H1 (cell line): ENCODE measurements at regions not wholly inside any gene's neighbourhood (a gene's known extent, or its start where the extent isn't known, plus 50 kb on each side); places are given as distances from the start of the nearest gene placed in this dataset.

Source experiments
- CTCF ChIA-PET: fragments of 300-600 bp; sonication (Branson Sonifier 250); formaldehyde crosslinking; loops from one replicate; lab custom pipeline; 2021; ENCODE audit not compliant: partially characterized antibody; lab: Charles Lee
- POLR2A ChIA-PET: fragments of 300-600 bp; sonication (Branson Sonifier 250); formaldehyde crosslinking; loops from one replicate; lab custom pipeline; 2021; ENCODE audit warnings: inconsistent platforms; ENCODE audit not compliant: partially characterized antibody; lab: Charles Lee
- DNase-seq, 2 experiments: peaks; one replicate each; pipeline versions ENCODE4 v3.0.0 to v3.0.0-alpha.2; 2010 to 2022; ENCODE audit warnings: low spot score in 2 of 2, low read depth in 1 of 2, mixed read lengths in 1 of 2
- FAIRE-seq: peaks from 2 replicates; lab custom pipeline; 2011; peaks lifted over from hg19 to GRCh38; lab: Jason Lieb, UNC
- H2AFZ ChIP-seq: 2 replicates; pipeline ENCODE4 v1.8.1; 2012; ENCODE audit warnings: low read length, inconsistent platforms
- H2AK5ac ChIP-seq: 2 replicates; pipeline ENCODE4 v1.6.1; 2013; ENCODE audit warnings: low read depth, low read length
- H2BK120ac ChIP-seq: replicated peaks from 2 replicates; pipeline ENCODE3; 2013; ENCODE audit warnings: low read depth, low read length, inconsistent platforms
- H2BK12ac ChIP-seq: 2 replicates; pipeline ENCODE4 v1.6.1; 2013; ENCODE audit warnings: low read depth, low read length
- H2BK15ac ChIP-seq: 2 replicates; pipeline ENCODE4 v1.6.1; 2013; ENCODE audit warnings: low read length
- H2BK20ac ChIP-seq: 2 replicates; pipeline ENCODE4 v1.6.1; 2013; ENCODE audit warnings: low read length
- H2BK5ac ChIP-seq: 2 replicates; pipeline ENCODE4 v1.6.1; 2013; ENCODE audit warnings: low read depth, low read length
- H3K14ac ChIP-seq: 2 replicates; pipeline ENCODE4 v1.6.1; 2013; ENCODE audit warnings: inconsistent platforms; ENCODE audit not compliant: insufficient read length
- H3K18ac ChIP-seq: 2 replicates; pipeline ENCODE4 v1.6.1; 2013; ENCODE audit warnings: low read length; ENCODE audit errors: extremely low read depth
- H3K23ac ChIP-seq: 2 replicates; pipeline ENCODE4 v1.6.1; 2013; ENCODE audit warnings: inconsistent platforms; ENCODE audit not compliant: insufficient read length
- H3K23me2 ChIP-seq: 2 replicates; pipeline ENCODE4 v1.6.1; 2013; ENCODE audit warnings: low read depth, low read length
- H3K27ac ChIP-seq: 2 replicates; pipeline ENCODE4 v1.6.1; 2011; ENCODE audit warnings: low read depth, low read length, inconsistent platforms
- H3K27me3 ChIP-seq, 4 experiments: replicated peaks in 1 of 4; 1 replicate in 1 of 4; 2 replicates in 3 of 4; pipeline versions ENCODE4 v1.6.1 to v1.8.1; 2011 to 2013; ENCODE audit warnings: low read length in 3 of 4, mild to moderate bottlenecking in 3 of 4, inconsistent platforms in 2 of 4, mixed read lengths in 2 of 4, moderate library complexity in 1 of 4; ENCODE audit not compliant: control insufficient read depth in 3 of 4, insufficient read depth in 3 of 4; ENCODE audit errors: extremely low read depth in 1 of 4
- H3K36me3 ChIP-seq, 4 experiments: 2 replicates each; pipeline versions ENCODE4 v1.6.1 to v1.8.1; 2011 to 2013; ENCODE audit warnings: mild to moderate bottlenecking in 4 of 4, low read length in 3 of 4, moderate library complexity in 2 of 4, control low read depth in 1 of 4, inconsistent platforms in 1 of 4; ENCODE audit not compliant: insufficient read depth in 4 of 4, control insufficient read depth in 2 of 4
- H3K4ac ChIP-seq: replicated peaks from 2 replicates; pipeline ENCODE3; 2013; ENCODE audit warnings: low read length, low read depth, mixed read lengths, inconsistent platforms; ENCODE audit not compliant: insufficient read length
- H3K4me1 ChIP-seq, 4 experiments: replicated peaks in 1 of 4; 1 replicate in 1 of 4; 2 replicates in 3 of 4; pipeline versions ENCODE4 v1.6.1 to v1.8.1; 2011 to 2013; ENCODE audit warnings: low read length in 3 of 4, inconsistent platforms in 2 of 4, mixed read lengths in 1 of 4; ENCODE audit not compliant: insufficient read depth in 4 of 4, control insufficient read depth in 3 of 4
- H3K4me2 ChIP-seq, 2 experiments: 2 replicates each; pipeline versions ENCODE4 v1.6.1 to v1.8.1; 2011 to 2013; ENCODE audit warnings: low read depth in 2 of 2, low read length in 2 of 2, control low read depth in 1 of 2, inconsistent platforms in 1 of 2, mild to moderate bottlenecking in 1 of 2; ENCODE audit not compliant: insufficient read depth in 1 of 2
- H3K4me3 ChIP-seq, 4 experiments: fragments of 200-600, 300-600 bp in 1 of 4; sonication (generic), shearing (Covaris generic), sonication (Bioruptor Twin) in 1 of 4; 2 replicates each; pipeline versions ENCODE4 v1.5.1 to v1.8.1; 2011 to 2016; ENCODE audit warnings: low read length in 4 of 4, low read depth in 3 of 4, control low read depth in 2 of 4, inconsistent platforms in 2 of 4, mild to moderate bottlenecking in 2 of 4, mixed read lengths in 1 of 4, moderate library complexity in 1 of 4; ENCODE audit not compliant: insufficient read depth in 2 of 4; ENCODE audit errors: extremely low read depth in 1 of 4
- H3K56ac ChIP-seq: replicated peaks from 2 replicates; pipeline ENCODE3; 2013; ENCODE audit warnings: low read depth, mild to moderate bottlenecking, mixed read lengths, low read length, inconsistent platforms; ENCODE audit not compliant: insufficient read length
- H3K79me1 ChIP-seq: 2 replicates; pipeline ENCODE4 v1.6.1; 2013; ENCODE audit warnings: low read depth, low read length, control low read depth
- H3K79me2 ChIP-seq, 2 experiments: 2 replicates each; pipeline versions ENCODE4 v1.6.1 to v1.8.1; 2012 to 2013; ENCODE audit warnings: low read length in 2 of 2, mild to moderate bottlenecking in 2 of 2, inconsistent platforms in 1 of 2; ENCODE audit not compliant: insufficient read depth in 2 of 2, control insufficient read depth in 1 of 2
- H3K9ac ChIP-seq, 4 experiments: replicated peaks in 1 of 4; 1 replicate in 1 of 4; 2 replicates in 3 of 4; pipeline versions ENCODE4 v1.6.1 to v1.8.1; 2011 to 2013; ENCODE audit warnings: low read depth in 3 of 4, low read length in 3 of 4, control low read depth in 2 of 4, mild to moderate bottlenecking in 2 of 4, moderate library complexity in 2 of 4, inconsistent platforms in 1 of 4; ENCODE audit errors: extremely low read depth in 1 of 4
- H3K9me3 ChIP-seq, 2 experiments: 2 replicates each; pipeline versions ENCODE4 v1.6.1 to v1.8.1; 2012 to 2013; ENCODE audit warnings: mild to moderate bottlenecking in 2 of 2, moderate library complexity in 2 of 2, control low read depth in 1 of 2, inconsistent platforms in 1 of 2, low read depth in 1 of 2, low read length in 1 of 2, mixed read lengths in 1 of 2; ENCODE audit not compliant: insufficient read depth in 2 of 2
- H4K20me1 ChIP-seq, 2 experiments: replicated peaks in 1 of 2; 2 replicates each; pipeline versions ENCODE3 to v1.8.1; 2011 to 2013; ENCODE audit warnings: inconsistent platforms in 2 of 2, low read length in 2 of 2, mild to moderate bottlenecking in 1 of 2; ENCODE audit not compliant: insufficient read depth in 2 of 2, control insufficient read depth in 1 of 2
- H4K5ac ChIP-seq: 2 replicates; pipeline ENCODE4 v1.6.1; 2013; ENCODE audit warnings: low read length, low read depth, mixed read lengths, inconsistent platforms; ENCODE audit not compliant: insufficient read length
- H4K8ac ChIP-seq: 2 replicates; pipeline ENCODE4 v1.8.0; 2013; ENCODE audit warnings: mild to moderate bottlenecking, moderate library complexity, low read length, inconsistent platforms; ENCODE audit not compliant: insufficient read depth; ENCODE audit errors: extremely low read depth
- H4K91ac ChIP-seq: replicated peaks from 2 replicates; pipeline ENCODE3; 2013; ENCODE audit warnings: low read length, mixed read lengths, inconsistent platforms; ENCODE audit not compliant: insufficient read length
- CREB1 ChIP-seq: IDR thresholded peaks from 2 replicates; pipeline ENCODE4 v1.6.1; 2012; ENCODE audit warnings: inconsistent platforms
- EP300 ChIP-seq, 2 experiments: IDR thresholded peaks; 1 replicate in 1 of 2; 2 replicates in 1 of 2; pipeline ENCODE4 v1.6.1; 2011 to 2012; ENCODE audit warnings: low read depth in 2 of 2, low read length in 2 of 2, mild to moderate bottlenecking in 2 of 2, borderline replicate concordance in 1 of 2, inconsistent platforms in 1 of 2, moderate library complexity in 1 of 2
- GTF2F1 ChIP-seq: IDR thresholded peaks from 2 replicates; pipeline ENCODE4 v1.6.1; 2012; ENCODE audit warnings: low read depth, low read length, improper control_type of control experiment, borderline replicate concordance
- HDAC2 ChIP-seq, 2 experiments: fragments of 300-600 bp in 1 of 2; sonication (generic) in 1 of 2; IDR thresholded peaks; 2 replicates each; pipeline ENCODE4 v1.6.1; 2011 to 2012; ENCODE audit warnings: low read depth in 2 of 2, low read length in 2 of 2, mild to moderate bottlenecking in 2 of 2, moderate library complexity in 2 of 2, borderline replicate concordance in 1 of 2, inconsistent platforms in 1 of 2
- POLR2AphosphoS5 ChIP-seq: IDR thresholded peaks from 2 replicates; pipeline ENCODE4 v1.6.1; 2011; ENCODE audit warnings: low read depth, low read length
- RFX5 ChIP-seq: IDR thresholded peaks from 2 replicates; pipeline ENCODE4 v1.6.1; 2011; ENCODE audit warnings: low read depth, low read length, improper control_type of control experiment, borderline replicate concordance
- TAF1 ChIP-seq: IDR thresholded peaks from 2 replicates; pipeline ENCODE4 v1.6.1; 2011; ENCODE audit warnings: mild to moderate bottlenecking, low read depth, low read length
- WGBS, 2 experiments: shearing (Covaris generic) in 1 of 2; methylation state at CpG; one replicate each; pipeline versions ENCODE4 v1.1.6 to v1.1.7; 2013 to 2015; ENCODE audit warnings: low lambda C conversion rate in 2 of 2, mixed read lengths in 2 of 2, inconsistent platforms in 1 of 2, low coverage in 1 of 2, missing lambda C conversion rate in 1 of 2; ENCODE audit not compliant: insufficient replicate concordance in 2 of 2, insufficient coverage in 1 of 2, insufficient read length in 1 of 2; ENCODE audit errors: extremely low coverage in 1 of 2, missing lambda C conversion rate in 1 of 2; 5-methylcytosine and 5-hydroxymethylcytosine counted together

GRCh38 chr6:62516291-62517141, 230.5 kb upstream of the KHDRBS2 start:
- Histone ChIP-seq H4K5ac (no peak overlapping the region), H3K14ac (no peak overlapping the region), H4K8ac (no peak overlapping the region), H3K18ac (peak overlapping the region; percentile 14; the same call in 1 of the 2 replicates), H3K79me2 (no peaks in the 10 kb centered on the region), H3K4me1 (peaks cover 0 to 7% (median 4%) of the 10 kb centered on the region in 4 experiments; a peak in 2 of 7 replicates), H4K91ac (peak overlapping the region; percentile 39), H3K27ac (peak overlapping the region; percentile 43; the same call in 1 of the 2 replicates), H3K56ac (no peak overlapping the region), H2AK5ac (no peak overlapping the region), H2BK12ac (peak overlapping the region; percentile 63; the same call in 1 of the 2 replicates), H3K79me1 (no peaks in the 10 kb centered on the region), H3K4me3 (peak overlapping the region in 3 of 4 experiments; percentile 6 to 45 (median 10); a peak in 4 of 8 replicates), H3K36me3 (no peaks in the 10 kb centered on the region), H2BK120ac (peak overlapping the region; percentile 82), H2BK5ac (peak overlapping the region; percentile 92), H3K9me3 (no peaks in the 10 kb centered on the region), H2BK20ac (no peak overlapping the region), H4K20me1 (no peaks in the 10 kb centered on the region), H2BK15ac (no peak overlapping the region), H2AFZ (0 out of 2 replicates have a peak overlapping the region, but pooled peaks have one; percentile 3), H3K23ac (no peak overlapping the region), H3K23me2 (no peaks in the 10 kb centered on the region; the same call in 1 of the 2 replicates), H3K9ac (no peak overlapping the region)
- WGBS, 2 experiments = 7% methylated on average over 6 of the region's 7 CpGs; no CpG with 5 or more reads in 1 of the 2 experiments
- peak in 1 of 2 experiments; percentile 5 for DNase-seq
- POLR2A ChIA-PET = no interaction called here
- CTCF ChIA-PET = interaction anchor here (0.8 kb wide), 1 partner anchor 1204 kb away, joined by 3 read pairs; no protein-coding TSS in a partner anchor
- no peak for TF ChIP-seq GTF2F1
- TF ChIP-seq EP300 (IDR thresholded peaks at IDR 0.05; ENCODE audit: borderline replicate concordance in 1 of 2, low read depth in 2 of 2, low read length in 2 of 2) = 0 out of 3 replicates have a peak, but pooled peaks of 1 of the 2 experiments have one; percentile 41
- TF ChIP-seq TAF1 = 0 out of 2 replicates have a peak, but pooled peaks have one; percentile 34
- peak; percentile 79 for TF ChIP-seq CREB1
- TF ChIP-seq RFX5 = peak; percentile 88
- TF ChIP-seq HDAC2 (IDR thresholded peaks at IDR 0.05; ENCODE audit: borderline replicate concordance in 1 of 2, low read depth in 2 of 2, low read length in 2 of 2) = 0 out of 4 replicates have a peak, but pooled peaks of 1 of the 2 experiments have one; percentile 79
- no peak for TF ChIP-seq POLR2AphosphoS5
- TF ChIP-seq, all 59 proteins: peak for 5
- no peaks in the 10 kb centered on the region for H3K27me3 ChIP-seq
- peak overlapping the region; percentile 61 to 72 for H3K4me2 ChIP-seq
- FAIRE-seq = peak; percentile 57
- no peak overlapping the region for H3K4ac ChIP-seq
